Panc1 (cell line): ENCODE measurements at regions not wholly inside any gene's neighbourhood (a gene's known extent, or its start where the extent isn't known, plus 50 kb on each side); places are given as distances from the start of the nearest gene placed in this dataset.

Experiments used
- ATAC-seq: fragments of 200-7000 bp; cut with Tn5 transposase; 2 replicates; pipeline ENCODE4 v1.9.1; 2020; ENCODE audit warnings: mild to moderate bottlenecking, moderate library complexity
- BruUV-seq: library from RNA; stranded (reverse); fragments of 400-500 nt; replicated peaks from 2 replicates; lab custom pipeline; 2021; lab: Mats Ljungman, UMichigan
- CTCF ChIA-PET: fragments of 300-600 bp; sonication (Branson Sonifier 250); formaldehyde crosslinking; loops from one replicate; lab custom pipeline; 2022; ENCODE audit warnings: antibody characterized with exemption; lab: Charles Lee
- POLR2A ChIA-PET: fragments of 300-600 bp; sonication (Branson Sonifier 250); formaldehyde crosslinking; loops from one replicate; lab custom pipeline; 2022; ENCODE audit warnings: antibody characterized with exemption; lab: Charles Lee
- DNase-seq: peaks from one replicate; pipeline ENCODE4 v3.0.0-alpha.2; 2010; ENCODE audit warnings: low read depth, low spot score
- H3K27ac ChIP-seq: 2 replicates; pipeline ENCODE4 v1.5.1; 2011; ENCODE audit warnings: mild to moderate bottlenecking, low read length, inconsistent platforms
- H3K27me3 ChIP-seq: fragments of 200-500 bp; sonication (Bioruptor generic); 2 replicates; pipeline ENCODE4 v1.6.0; 2014; ENCODE audit warnings: low read length, inconsistent platforms; ENCODE audit not compliant: control insufficient read depth, insufficient read depth
- H3K36me3 ChIP-seq: fragments of 200-500 bp; sonication (Bioruptor generic); 2 replicates; pipeline ENCODE4 v1.5.1; 2014; ENCODE audit warnings: inconsistent platforms, mild to moderate bottlenecking, low read length, moderate library complexity; ENCODE audit not compliant: control insufficient read depth, insufficient read depth
- H3K4me1 ChIP-seq: 2 replicates; pipeline ENCODE4 v1.5.1; 2011; ENCODE audit warnings: inconsistent platforms, mild to moderate bottlenecking, low read length, moderate library complexity; ENCODE audit not compliant: control insufficient read depth, insufficient read depth
- H3K4me3 ChIP-seq, 2 experiments: 2 replicates each; pipeline ENCODE4 v1.5.1; 2011 to 2012; ENCODE audit warnings: low read depth in 2 of 2, low read length in 2 of 2, mild to moderate bottlenecking in 2 of 2, inconsistent platforms in 1 of 2, moderate library complexity in 1 of 2
- H3K9me3 ChIP-seq: fragments of 200-500 bp; sonication (Bioruptor generic); 2 replicates; pipeline ENCODE4 v1.5.1; 2014; ENCODE audit warnings: low read depth, mild to moderate bottlenecking, inconsistent platforms, low read length, moderate library complexity; ENCODE audit not compliant: control insufficient read depth, insufficient read depth
- CTCF ChIP-seq: fragments of 450-650 bp; IDR thresholded peaks from 2 replicates; pipeline ENCODE4 v1.5.1; 2017; ENCODE audit warnings: mild to moderate bottlenecking
- POLR2AphosphoS5 ChIP-seq: IDR thresholded peaks from 2 replicates; pipeline ENCODE4 v1.6.1; 2012; ENCODE audit warnings: mild to moderate bottlenecking, low read depth, low read length, moderate library complexity
- REST ChIP-seq, 2 experiments: IDR thresholded peaks; 2 replicates each; pipeline ENCODE4 v1.6.1; 2011 to 2012; ENCODE audit warnings: low read depth in 2 of 2, control low read depth in 1 of 2, low read length in 1 of 2, mild to moderate bottlenecking in 1 of 2, moderate library complexity in 1 of 2; ENCODE audit not compliant: insufficient read depth in 1 of 2
- SIN3A ChIP-seq: IDR thresholded peaks from 2 replicates; pipeline ENCODE4 v1.6.1; 2012; ENCODE audit warnings: low read depth, mild to moderate bottlenecking, low read length, moderate library complexity, borderline replicate concordance; ENCODE audit not compliant: insufficient read depth
- TCF7L2 ChIP-seq: IDR thresholded peaks from 2 replicates; pipeline ENCODE4 v1.6.1; 2011; ENCODE audit warnings: mild to moderate bottlenecking, low read depth, low read length, inconsistent platforms
- in situ Hi-C: cut with HindIII; loops from 2 replicates; pipeline ENCODE4 v1.10.0; 2016; ENCODE audit warnings: low sequenced_read_pairs, low pct_unique_long_range_greater_than_20kb
- intact Hi-C: fragments of 100-400 bp; cut with micrococcal nuclease; formaldehyde crosslinking; loops from one replicate; pipeline ENCODE4 v1.10.0; 2022; ENCODE audit not compliant: unreplicated experiment

GRCh38 chr18:40582105-40582504, 1372.9 kb upstream of the PIK3C3 start:
- Histone ChIP-seq H3K4me3 (no peak overlapping the region), H3K36me3 (no peaks in the 10 kb centered on the region), H3K27ac (no peak overlapping the region), H3K4me1 (no peaks in the 10 kb centered on the region), H3K9me3 (no peaks in the 10 kb centered on the region), H3K27me3 (no peaks in the 10 kb centered on the region)
- BruUV-seq = no TSS peak
- POLR2A ChIA-PET = no interaction called here
- in situ Hi-C loops (no loop called here), intact Hi-C loops (no loop called here)
- CTCF ChIA-PET = no interaction called here
- TF ChIP-seq SIN3A (no peak), POLR2AphosphoS5 (no peak), CTCF (no peak), REST (IDR thresholded peaks at IDR 0.05; ENCODE audit: insufficient read depth in 1 of 2, low read depth in 2 of 2, low read length in 1 of 2) (no peak), TCF7L2 (no peak)
- ATAC-seq (no peak), DNase-seq (no peak)

GRCh38 chr18:40577981-40578365, 1377.1 kb upstream of the PIK3C3 start:
- H3K9me3 ChIP-seq = no peaks in the 10 kb centered on the region
- POLR2A ChIA-PET = no interaction called here
- ATAC-seq = no peak
- no peak overlapping the region for H3K27ac ChIP-seq
- TF ChIP-seq SIN3A = no peak
- TF ChIP-seq CTCF = no peak
- no peak for TF ChIP-seq TCF7L2
- TF ChIP-seq REST (IDR thresholded peaks at IDR 0.05; ENCODE audit: insufficient read depth in 1 of 2, low read depth in 2 of 2, low read length in 1 of 2) = no peak
- no peak for TF ChIP-seq POLR2AphosphoS5
- DNase-seq = no peak
- CTCF ChIA-PET = no interaction called here
- no peak overlapping the region for H3K4me3 ChIP-seq
- no TSS peak for BruUV-seq
- no peaks in the 10 kb centered on the region for H3K4me1 ChIP-seq
- intact Hi-C loops (no loop called here), in situ Hi-C loops (no loop called here)
- no peaks in the 10 kb centered on the region for H3K27me3 ChIP-seq
- H3K36me3 ChIP-seq = no peaks in the 10 kb centered on the region
